Fibroblast of skin of left biceps (primary cell): ENCODE measurements at regions not wholly inside any gene's neighbourhood (a gene's known extent, or its start where the extent isn't known, plus 50 kb on each side); places are given as distances from the start of the nearest gene placed in this dataset.
"Not testable (repeated sequence)": the region's sequence is repeated elsewhere in the genome, so short reads cannot be mapped to it uniquely, and the experiment has no call there.

Source experiments
- DNase-seq, 2 experiments: peaks; one replicate each; pipeline ENCODE4 v3.0.0-alpha.2; 2013; ENCODE audit warnings: low read depth in 2 of 2

GRCh38 chr1:209106237-209106741 is 477.2 kb upstream of the CAMK1G start:
- peak; percentile 59 to 60 for DNase-seq

DNA sequence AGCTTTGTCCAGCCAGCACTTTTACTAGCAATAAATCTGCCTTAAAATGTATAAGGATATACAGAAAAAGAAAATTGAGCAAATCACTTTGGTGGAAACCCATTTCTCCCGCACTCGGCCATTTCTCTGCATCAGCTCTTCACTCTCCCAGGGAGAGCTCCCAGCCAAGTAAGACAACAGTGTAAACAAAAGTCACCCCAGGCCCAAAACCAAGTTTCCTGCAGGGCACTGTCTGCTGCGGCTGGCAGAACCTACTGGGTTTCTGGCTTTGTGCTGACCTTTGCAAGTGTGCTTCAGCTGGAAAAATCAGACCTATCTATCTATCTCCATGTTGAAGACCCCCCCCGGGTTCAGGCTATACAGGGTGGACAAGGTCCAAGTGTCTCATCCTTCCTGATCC is 476.7 kb upstream of the CAMK1G start:
- no peak for DNase-seq

DNA sequence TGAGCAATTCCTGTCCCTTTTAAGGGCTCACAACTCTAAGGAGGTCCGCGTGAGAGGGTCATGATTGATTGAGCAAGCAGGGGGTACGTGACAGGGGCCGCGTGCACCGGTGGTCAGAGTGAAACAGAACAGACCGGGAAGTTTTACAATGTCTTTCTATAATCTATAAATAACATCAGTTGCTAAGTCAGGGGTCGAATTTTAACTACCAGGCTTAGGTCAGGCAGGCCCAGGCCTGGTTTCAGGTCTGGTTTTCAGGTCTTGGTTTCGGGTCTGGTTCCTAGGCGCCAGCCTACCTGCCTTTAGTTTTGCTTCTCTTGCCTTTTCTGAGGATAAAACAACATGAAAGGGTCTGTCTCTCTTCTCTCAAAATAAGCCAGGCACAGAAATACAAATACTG is 476.0 kb upstream of the CAMK1G start:
- no peak for DNase-seq

- DNase-seq = no peak
These were observed 474.3 kb upstream of the CAMK1G start for GRCh38 chr1:209109001-209109785.

- no peak for DNase-seq
These were observed 470.0 kb upstream of the CAMK1G start for GRCh38 chr1:209113521-209113920.

DNA sequence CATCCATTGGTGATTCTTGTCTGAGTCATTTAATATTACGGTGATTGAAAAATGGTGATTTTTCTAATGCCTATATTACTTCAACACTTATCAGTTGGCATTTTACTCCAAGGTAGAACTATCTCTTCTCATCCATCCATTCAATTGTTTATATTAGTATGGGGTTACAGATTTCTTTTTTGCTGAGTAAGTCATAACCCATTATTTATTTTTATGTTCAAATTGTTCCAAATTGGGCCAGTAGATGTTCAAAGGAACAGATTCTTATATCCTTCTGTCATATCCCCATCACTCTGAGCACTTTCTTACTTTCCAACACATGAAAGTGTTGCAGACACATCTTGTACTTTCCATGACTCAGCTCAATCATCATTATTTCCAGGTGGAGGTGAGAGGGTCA is 466.8 kb upstream of the CAMK1G start:
- no peak for DNase-seq

DNA sequence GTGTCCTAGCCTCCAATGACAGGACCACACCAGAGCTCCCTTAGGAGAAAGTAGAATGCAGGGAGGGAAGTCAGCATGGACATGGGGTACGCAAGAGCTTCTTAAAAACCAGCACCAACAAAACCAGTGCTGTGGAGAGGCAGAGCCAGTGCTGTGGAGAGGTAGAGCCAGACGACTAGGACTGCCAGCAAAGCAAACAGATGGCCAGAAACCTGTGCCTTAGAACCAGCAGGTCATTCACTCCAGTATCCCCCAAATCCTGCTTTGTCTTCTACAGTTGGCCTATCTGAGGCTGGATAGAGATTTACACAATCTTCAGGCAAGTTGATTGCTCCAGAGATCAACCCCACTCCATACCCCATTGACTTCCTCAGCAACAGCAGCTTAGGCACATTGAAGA is 459.9 kb upstream of the CAMK1G start:
- no peak for DNase-seq

DNA sequence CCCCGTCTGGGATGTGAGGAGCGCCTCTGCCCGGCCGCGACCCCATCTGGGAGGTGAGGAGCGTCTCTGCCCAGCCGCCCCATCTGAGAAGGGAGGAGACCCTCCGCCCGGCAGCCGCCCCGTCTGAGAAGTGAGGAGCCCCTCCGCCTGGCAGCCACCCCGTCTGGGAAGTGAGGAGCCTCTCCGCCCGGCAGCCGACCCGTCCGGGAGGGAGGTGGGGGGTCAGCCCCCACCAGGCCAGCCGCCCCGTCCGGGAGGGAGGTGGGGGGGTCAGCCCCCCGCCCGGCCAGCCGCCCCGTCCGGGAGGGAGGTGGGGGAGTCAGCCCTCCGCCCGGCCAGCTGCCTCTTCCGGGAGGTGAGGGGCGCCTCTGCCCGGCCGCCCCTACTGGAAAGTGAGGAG is 454.4 kb upstream of the CAMK1G start:
- DNase-seq = not testable (repeated sequence)

DNA sequence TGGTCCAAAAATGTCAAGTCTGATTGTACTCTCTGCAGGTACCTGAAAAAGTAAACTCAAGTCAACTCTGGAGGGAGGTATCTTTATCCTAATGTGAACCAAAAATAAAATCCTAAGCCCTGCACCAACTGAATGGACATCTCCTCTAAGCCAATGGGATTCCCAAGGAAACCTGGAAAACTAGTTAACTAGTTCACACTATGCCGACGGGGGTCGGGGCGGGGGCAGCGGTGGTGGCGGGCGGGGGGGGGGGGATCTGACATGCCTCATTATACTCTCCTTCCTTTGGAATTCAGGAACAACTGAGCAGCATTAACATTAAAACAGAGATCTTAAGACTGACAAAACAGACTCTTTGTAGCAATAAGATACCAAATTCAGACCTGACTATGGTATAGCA is 452.6 kb upstream of the CAMK1G start:
- no peak for DNase-seq

DNA sequence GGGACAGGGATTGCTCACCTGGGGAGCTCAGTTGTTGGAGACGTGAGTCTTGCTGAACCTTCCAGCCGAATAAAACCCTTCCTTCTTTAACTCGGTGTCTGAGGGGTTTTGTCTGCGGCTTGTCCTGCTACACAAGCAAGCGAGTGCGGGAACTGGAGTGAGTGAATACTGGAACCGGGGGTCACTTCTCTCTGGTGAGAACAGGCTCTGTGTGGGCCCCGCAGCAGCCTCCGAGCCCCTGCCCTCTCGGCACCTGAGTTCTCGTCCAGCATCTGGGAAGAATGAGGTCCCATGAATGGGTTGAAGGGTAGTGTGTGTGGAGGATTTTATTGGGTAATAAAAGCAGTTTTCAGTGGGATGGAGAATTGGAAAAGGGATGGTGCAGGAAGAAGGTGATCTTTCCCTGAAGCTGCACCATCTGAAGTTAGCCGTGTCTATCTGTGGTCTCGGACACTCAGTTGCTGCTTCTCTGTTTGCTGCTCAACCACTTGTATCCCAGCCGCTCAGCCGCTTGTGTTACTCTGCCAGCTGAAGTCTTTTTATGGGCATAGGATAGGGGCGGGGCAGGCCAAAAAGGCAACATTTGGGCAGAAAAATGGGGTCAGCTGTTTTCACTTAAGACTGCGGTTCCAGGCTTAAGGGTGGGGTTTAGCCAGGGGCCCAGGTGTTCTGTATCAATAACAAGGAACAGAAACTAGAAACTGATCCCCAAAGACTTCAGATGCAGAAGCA is 450.6 kb upstream of the CAMK1G start:
- DNase-seq = no peak

DNA sequence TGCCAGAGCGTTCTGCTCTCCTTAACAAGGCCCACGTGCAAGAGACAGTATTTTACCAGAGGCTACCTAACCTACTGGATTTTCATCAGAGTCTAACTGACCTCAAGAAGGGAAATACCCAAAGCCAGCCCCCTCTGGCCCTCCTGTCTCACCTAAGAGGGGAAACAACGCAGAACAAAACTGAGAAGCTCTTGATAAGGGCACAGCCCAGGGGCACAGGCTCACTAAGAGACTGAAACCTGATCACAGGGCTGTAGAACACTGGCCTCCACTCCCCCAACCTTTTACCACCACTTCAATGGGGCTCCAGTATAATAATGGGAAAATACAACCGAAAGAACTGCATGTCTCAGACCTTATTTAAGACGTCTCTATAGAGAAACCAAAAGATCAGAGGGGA is 449.5 kb upstream of the CAMK1G start:
- DNase-seq = no peak

- DNase-seq = no peak
These were observed 439.6 kb upstream of the CAMK1G start for GRCh38 chr1:209143916-209144315.

DNA sequence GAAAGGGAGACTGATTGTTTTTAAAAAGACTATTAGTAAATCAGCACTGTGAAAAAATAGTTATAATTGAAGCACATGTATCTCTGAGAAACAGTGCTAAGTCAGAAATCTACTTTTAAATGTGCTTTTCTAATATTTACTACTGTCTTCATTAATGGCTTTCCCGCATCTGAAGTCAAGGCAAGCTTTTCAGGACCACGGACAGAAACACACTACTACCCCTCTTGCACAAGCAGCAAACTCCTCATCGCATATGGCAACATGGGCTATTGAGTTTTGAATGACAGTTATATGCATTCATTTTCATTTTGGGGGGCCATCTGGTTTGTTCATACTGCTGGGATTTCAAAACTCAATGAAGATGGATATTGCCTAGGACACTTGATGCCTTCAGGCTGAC is 433.4 kb upstream of the CAMK1G start:
- DNase-seq = peak; percentile 15 to 18

- no peak for DNase-seq
These were observed 430.1 kb upstream of the CAMK1G start for GRCh38 chr1:209153411-209153810.

- no peak for DNase-seq
These were observed 428.6 kb upstream of the CAMK1G start for GRCh38 chr1:209154912-209155311.

DNA sequence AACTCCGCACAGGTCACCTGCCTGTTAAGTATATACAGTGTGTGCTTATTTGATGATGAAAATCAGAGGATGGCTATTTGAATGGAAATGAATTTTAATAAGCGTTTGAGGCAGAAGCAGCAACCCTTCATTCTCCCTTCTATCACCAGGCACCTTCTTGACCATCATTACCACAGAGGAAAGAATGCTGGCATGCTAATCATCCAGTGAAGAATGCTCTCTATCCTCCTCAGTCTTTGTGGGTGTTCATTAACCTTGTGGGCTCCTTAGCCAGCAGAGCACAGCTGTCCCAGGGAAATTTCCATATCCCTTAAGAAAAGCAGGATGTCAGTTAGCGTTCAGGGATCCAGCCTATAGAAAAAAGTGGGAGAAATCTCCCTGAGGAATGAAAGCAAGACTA is 428.0 kb upstream of the CAMK1G start:
- DNase-seq = no peak

DNA sequence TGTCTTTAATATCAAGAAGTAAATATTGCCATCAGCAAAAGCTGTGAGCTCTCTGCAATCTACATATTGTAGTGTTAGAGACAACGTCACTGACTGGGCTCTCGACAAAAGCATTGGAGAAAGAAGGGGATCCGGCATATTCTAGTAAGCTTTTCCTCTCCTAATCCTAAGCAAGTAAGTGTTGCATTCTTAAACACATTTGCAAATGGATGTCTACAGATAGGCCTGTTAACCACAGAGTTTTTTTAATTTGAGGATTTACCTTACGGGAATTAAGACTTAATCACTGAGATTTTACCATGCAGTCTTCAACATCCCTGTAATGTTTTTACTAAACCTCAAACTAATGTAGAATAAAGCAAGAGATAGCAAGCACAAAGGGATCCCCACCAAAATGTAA is 426.5 kb upstream of the CAMK1G start:
- no peak for DNase-seq

DNA sequence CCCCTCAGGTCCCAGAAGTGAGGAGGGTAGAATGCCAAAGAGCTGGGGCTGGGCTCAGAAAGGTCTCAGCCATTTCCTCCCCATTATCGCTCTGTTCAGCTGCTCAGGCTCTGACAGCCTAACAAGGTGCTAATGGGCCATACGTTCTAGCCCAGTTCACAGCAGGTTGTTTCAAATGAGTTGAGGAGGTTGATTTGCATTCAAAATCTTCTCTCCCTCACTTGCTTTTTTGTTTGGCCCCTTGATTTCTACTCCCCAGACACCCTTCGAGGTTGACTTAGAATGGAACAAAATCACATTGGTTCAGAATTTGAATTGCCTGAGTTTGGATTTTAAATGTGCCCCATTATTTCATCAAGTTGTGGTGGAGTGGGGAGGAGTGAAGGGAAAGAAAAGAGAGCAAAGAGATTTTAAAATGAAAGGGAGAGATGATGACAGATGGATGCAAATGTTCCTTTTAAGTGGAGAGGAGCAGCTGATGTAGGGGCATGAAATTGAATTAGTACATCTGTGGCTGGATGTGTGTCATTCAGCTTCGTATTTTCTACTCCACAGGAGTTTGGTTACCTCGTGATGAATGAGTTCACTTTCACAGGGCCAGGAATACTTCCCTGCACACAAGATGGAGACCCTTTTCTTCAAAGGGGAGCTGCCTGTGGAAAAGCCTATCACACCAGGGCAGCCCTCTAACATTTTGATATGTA is 425.8 kb upstream of the CAMK1G start:
- no peak for DNase-seq

DNA sequence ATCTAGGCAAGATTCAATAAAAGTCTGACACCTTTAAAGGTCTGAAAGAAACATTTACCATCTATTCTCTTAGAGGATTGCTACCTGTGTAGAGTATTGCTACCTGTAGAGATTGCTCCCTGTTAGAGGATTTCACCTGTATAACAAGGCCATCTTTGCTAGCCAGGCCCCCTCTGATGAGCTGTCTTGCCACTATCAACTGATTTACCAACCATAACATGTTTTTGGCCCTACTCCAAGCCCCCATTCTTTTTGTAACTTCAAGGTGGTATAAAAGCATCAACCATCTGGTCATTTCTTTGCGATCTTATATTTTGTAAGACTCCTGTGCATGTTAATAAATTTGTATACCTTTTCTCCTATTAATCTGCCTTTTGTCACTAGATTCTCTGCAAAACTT is 424.7 kb upstream of the CAMK1G start:
- no peak for DNase-seq

DNA sequence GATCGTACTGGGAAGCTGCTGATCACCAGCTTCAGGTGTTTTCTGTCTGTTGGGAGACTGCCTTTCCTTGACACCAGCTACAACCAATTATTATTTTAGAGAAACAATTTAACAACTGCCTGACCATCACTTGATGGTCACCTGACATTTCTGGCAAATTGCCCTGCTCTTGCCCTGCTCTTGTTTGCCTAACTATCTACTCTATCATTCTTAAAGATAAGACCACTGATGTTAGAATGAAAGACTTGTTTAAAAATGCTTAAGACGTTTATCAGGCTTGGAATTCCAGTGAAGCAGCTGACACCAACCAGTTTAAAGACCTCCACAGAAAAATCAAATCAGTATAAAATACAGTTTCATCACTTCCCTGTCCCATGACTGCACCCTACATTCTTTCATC is 423.3 kb upstream of the CAMK1G start:
- DNase-seq = no peak

- DNase-seq = no peak
These were observed 420.9 kb upstream of the CAMK1G start for GRCh38 chr1:209162651-209163050.

DNA sequence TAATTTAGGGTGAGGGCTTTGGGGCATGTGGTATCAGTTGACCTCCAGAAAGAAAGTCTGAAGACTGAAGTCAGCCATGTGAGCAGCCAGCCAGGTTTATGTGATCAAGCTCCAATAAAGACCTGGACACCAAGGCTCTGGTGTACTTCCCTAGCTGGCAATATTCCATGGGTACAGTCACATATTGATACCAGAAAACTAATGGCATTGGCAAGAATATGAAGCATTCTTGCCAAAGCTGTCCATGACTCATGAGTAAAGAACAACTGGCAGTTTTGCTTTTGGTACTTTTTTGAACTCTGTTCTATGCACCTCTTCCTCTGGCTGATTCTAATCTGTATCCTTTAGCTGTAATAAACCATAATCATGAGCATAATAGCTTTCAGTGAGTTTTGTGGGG is 415.3 kb upstream of the CAMK1G start:
- DNase-seq = no peak

DNA sequence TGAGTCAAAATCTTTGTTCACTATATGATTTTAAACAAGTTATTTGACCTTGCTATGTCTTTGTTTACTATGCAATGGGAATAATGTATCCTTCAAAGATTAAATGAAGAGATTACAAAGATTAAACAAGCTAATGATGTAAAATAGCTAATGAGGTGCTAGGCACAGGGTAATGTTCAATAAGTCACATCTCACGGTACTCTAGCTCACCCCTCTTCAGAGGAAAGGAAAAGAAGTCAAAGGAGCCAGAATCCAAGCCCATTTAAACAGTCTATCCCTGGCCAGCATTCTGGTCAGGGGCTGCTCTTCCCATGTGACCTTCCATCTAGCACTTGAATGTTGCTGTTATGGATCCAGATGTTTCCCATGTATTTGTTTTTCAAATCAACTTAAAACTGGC is 412.4 kb upstream of the CAMK1G start:
- no peak for DNase-seq
